ENCODE measurements at regions not wholly inside any gene's neighbourhood (a gene's known extent, or its start where the extent isn't known, plus 50 kb on each side); places are given as distances from the start of the nearest gene placed in this dataset.

GRCh38 chr12:11598900-11599299, 50.6 kb upstream of the ETV6 start:
- Histone ChIP-seq H3K4me1 (peaks cover 0 to 4% (median 0%) of the 10 kb centered on the region in 3 donors), H3K4me3 (no peak overlapping the region), H3K9me3 (no peaks in the 10 kb centered on the region), H3K36me3 (no peaks in the 10 kb centered on the region), H3K27me3 (no peaks in the 10 kb centered on the region), H3K27ac (no peak overlapping the region)
- TF ChIP-seq POLR2A (IDR thresholded peaks at IDR 0.05) = no peak
- no peak for TF ChIP-seq CTCF (IDR thresholded peaks at IDR 0.05)
- WGBS, 2 donors = 73 to 92% methylated on average over 7 of the region's 7 CpGs
- intact Hi-C loops (cut with DNase I) = no loop called here
- no peak for DNase-seq

Small RNA genes lying in the stretch of these regions (small RNA-seq; reads per million reads assigned to genes)
- gene AC007450.3 (0 reads per million in 4 donors), gene HIGD1AP8 (0 reads per million in 4 donors), gene RNU7-60P (0 reads per million in 4 donors)

All from esophagus squamous epithelium (tissue), 5 donors.